HepG2 (cell line): ENCODE measurements at regions not wholly inside any gene's neighbourhood (a gene's known extent, or its start where the extent isn't known, plus 50 kb on each side); places are given as distances from the start of the nearest gene placed in this dataset.

Experiments used
- CTCF ChIP-seq: sonication (generic); formaldehyde crosslinking; IDR thresholded peaks from 2 replicates; pipeline ENCODE4 v1.5.0; 2020; ENCODE audit warnings: mild to moderate bottlenecking, missing genetic modification reagents, moderate library complexity
- EED ChIP-seq: sonication (generic); formaldehyde crosslinking; IDR thresholded peaks from 2 replicates; pipeline ENCODE4 v1.5.0; 2020; ENCODE audit warnings: mild to moderate bottlenecking, missing genetic modification reagents
- FOXK2 ChIP-seq: fragments of 450-650 bp; IDR thresholded peaks from 2 replicates; pipeline ENCODE4 v1.6.1; 2016
- HDAC1 ChIP-seq: sonication (generic); formaldehyde crosslinking; IDR thresholded peaks from 2 replicates; pipeline ENCODE4 v1.5.1; 2020; ENCODE audit warnings: mild to moderate bottlenecking, missing genetic modification reagents
- NFATC3 ChIP-seq: sonication (generic); formaldehyde crosslinking; IDR thresholded peaks from 2 replicates; pipeline ENCODE4 v1.5.1; 2020; ENCODE audit warnings: mild to moderate bottlenecking, missing genetic modification reagents
- POLR2A ChIP-seq, 2 experiments: IDR thresholded peaks; 2 replicates each; pipeline ENCODE4 v1.6.1; 2011; ENCODE audit warnings: low read depth in 2 of 2, low read length in 2 of 2, mild to moderate bottlenecking in 1 of 2, moderate library complexity in 1 of 2; ENCODE audit not compliant: insufficient read depth in 1 of 2
- PRDM10 ChIP-seq: sonication (generic); formaldehyde crosslinking; IDR thresholded peaks from 2 replicates; pipeline ENCODE4 v1.4.0; 2020; ENCODE audit warnings: low read depth, missing genetic modification reagents
- RAD21 ChIP-seq: fragments of 450-650 bp; formaldehyde crosslinking; IDR thresholded peaks from 2 replicates; pipeline ENCODE4 v1.5.0; 2020; ENCODE audit warnings: mild to moderate bottlenecking
- TAF1 ChIP-seq: sonication (generic); formaldehyde crosslinking; IDR thresholded peaks from 2 replicates; pipeline ENCODE4 v1.4.0; 2020; ENCODE audit warnings: missing genetic modification reagents
- ZNF639 ChIP-seq: conservative IDR thresholded peaks from 2 replicates; pipeline ENCODE4 v1.6.1; 2018; ENCODE audit warnings: missing genetic modification reagents
- TF ChIP-seq, protein P1 (sequence below): sonication (generic); formaldehyde crosslinking; IDR thresholded peaks from 2 replicates; pipeline ENCODE4 v1.4.0; 2020; ENCODE audit warnings: missing genetic modification reagents
- TF ChIP-seq, protein P2 (sequence below): sonication (generic); formaldehyde crosslinking; IDR thresholded peaks from 2 replicates; pipeline ENCODE4 v1.8.1; 2022; ENCODE audit warnings: low read depth, mild to moderate bottlenecking, missing genetic modification reagents

DNA sequence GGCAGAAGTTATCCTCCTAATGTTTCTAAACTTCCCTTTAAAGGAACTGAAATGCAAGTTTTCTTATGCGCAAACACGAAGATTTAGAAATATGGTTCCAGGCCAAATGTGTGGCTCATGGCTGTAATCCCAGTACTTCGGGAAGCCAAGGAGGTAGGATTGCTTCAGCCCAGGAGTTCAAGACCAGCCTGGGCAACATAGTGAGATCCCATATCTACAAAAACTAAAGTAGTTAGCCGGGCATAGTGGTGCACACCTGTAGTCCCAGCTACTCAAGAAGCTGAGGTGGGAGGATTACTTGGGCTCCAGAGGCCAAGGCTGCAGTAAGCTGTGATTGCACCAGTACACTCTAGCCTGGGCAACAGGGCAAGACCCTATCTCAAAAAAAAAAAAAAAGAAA, 95.8 kb upstream of the SCAF8 start:
- TF ChIP-seq EED, result no peak
- no peak for TF ChIP-seq CTCF (CRISPR knock-in tag)
- TF ChIP-seq ZNF639 (CRISPR knock-in tag), result no peak
- TF ChIP-seq, protein P1, sequence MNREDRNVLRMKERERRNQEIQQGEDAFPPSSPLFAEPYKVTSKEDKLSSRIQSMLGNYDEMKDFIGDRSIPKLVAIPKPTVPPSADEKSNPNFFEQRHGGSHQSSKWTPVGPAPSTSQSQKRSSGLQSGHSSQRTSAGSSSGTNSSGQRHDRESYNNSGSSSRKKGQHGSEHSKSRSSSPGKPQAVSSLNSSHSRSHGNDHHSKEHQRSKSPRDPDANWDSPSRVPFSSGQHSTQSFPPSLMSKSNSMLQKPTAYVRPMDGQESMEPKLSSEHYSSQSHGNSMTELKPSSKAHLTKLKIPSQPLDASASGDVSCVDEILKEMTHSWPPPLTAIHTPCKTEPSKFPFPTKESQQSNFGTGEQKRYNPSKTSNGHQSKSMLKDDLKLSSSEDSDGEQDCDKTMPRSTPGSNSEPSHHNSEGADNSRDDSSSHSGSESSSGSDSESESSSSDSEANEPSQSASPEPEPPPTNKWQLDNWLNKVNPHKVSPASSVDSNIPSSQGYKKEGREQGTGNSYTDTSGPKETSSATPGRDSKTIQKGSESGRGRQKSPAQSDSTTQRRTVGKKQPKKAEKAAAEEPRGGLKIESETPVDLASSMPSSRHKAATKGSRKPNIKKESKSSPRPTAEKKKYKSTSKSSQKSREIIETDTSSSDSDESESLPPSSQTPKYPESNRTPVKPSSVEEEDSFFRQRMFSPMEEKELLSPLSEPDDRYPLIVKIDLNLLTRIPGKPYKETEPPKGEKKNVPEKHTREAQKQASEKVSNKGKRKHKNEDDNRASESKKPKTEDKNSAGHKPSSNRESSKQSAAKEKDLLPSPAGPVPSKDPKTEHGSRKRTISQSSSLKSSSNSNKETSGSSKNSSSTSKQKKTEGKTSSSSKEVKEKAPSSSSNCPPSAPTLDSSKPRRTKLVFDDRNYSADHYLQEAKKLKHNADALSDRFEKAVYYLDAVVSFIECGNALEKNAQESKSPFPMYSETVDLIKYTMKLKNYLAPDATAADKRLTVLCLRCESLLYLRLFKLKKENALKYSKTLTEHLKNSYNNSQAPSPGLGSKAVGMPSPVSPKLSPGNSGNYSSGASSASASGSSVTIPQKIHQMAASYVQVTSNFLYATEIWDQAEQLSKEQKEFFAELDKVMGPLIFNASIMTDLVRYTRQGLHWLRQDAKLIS (CRISPR knock-in tag), result no peak
- TF ChIP-seq POLR2A (IDR thresholded peaks at IDR 0.05; ENCODE audit: insufficient read depth in 1 of 2, low read depth in 2 of 2, low read length in 2 of 2), result no peak
- no peak for TF ChIP-seq TAF1 (CRISPR knock-in tag)
- TF ChIP-seq, protein P2, sequence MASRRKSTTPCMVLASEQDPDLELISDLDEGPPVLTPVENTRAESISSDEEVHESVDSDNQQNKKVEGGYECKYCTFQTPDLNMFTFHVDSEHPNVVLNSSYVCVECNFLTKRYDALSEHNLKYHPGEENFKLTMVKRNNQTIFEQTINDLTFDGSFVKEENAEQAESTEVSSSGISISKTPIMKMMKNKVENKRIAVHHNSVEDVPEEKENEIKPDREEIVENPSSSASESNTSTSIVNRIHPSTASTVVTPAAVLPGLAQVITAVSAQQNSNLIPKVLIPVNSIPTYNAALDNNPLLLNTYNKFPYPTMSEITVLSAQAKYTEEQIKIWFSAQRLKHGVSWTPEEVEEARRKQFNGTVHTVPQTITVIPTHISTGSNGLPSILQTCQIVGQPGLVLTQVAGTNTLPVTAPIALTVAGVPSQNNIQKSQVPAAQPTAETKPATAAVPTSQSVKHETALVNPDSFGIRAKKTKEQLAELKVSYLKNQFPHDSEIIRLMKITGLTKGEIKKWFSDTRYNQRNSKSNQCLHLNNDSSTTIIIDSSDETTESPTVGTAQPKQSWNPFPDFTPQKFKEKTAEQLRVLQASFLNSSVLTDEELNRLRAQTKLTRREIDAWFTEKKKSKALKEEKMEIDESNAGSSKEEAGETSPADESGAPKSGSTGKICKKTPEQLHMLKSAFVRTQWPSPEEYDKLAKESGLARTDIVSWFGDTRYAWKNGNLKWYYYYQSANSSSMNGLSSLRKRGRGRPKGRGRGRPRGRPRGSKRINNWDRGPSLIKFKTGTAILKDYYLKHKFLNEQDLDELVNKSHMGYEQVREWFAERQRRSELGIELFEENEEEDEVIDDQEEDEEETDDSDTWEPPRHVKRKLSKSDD (CRISPR knock-in tag), result no peak
- TF ChIP-seq FOXK2, result no peak
- no peak for TF ChIP-seq NFATC3 (CRISPR knock-in tag)
- TF ChIP-seq PRDM10 (CRISPR knock-in tag), result no peak
- TF ChIP-seq RAD21 (CRISPR knock-in tag), result no peak
- TF ChIP-seq HDAC1 (CRISPR knock-in tag), result no peak
